COR-L47 (cell line): ENCODE measurements at regions not wholly inside any gene's neighbourhood (a gene's known extent, or its start where the extent isn't known, plus 50 kb on each side); places are given as distances from the start of the nearest gene placed in this dataset.

Source experiments
- DNase-seq: peaks from one replicate; lab custom pipeline; 2025; lab: John Stamatoyannopoulos, UW

GRCh38 chr11:59302991-59303390 lies 55.7 kb upstream of the OR5AN1 start:
- no peak for DNase-seq

DNA sequence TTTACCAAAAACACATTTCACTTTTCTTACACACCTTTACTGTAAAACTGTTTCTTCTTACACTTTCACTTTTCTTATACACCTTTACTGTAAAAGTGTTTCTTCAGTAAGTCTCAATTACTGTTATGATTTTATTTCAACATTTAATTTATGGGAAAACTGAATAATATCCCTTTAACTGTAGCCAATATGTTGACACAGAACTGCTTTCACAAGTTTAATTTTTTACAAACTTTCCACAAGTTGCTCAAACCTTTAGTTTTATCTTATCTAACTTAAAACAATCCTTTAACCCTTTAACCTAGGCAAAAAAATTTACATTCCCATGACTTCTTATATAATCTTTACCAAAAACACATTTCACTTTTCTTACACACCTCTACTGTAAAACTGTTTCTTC lies 63.3 kb upstream of the OR5AN1 start:
- no peak for DNase-seq

- DNase-seq: no peak
Measured at GRCh38 chr11:59292611-59293010, 66.1 kb upstream of the OR5AN1 start.

DNA sequence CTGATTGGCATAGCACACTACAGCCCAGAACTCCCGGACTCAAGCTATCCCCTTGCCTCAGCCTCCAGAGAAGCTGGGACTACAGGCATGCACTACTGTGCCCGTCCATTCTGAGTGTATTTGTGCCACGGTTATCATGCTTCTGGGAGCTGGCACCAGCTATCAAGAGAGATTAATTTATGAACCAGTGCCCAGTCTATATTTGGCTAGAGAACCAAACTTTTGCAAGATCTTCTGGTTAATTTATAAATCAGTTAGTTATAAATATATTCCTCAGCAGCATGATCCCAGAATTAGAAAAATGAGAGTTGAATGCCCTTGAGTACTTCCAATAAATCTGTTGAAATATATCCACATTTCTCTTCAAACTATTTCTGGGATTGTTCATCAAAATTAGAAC lies 67.5 kb upstream of the OR5AN1 start:
- no peak for DNase-seq

DNA sequence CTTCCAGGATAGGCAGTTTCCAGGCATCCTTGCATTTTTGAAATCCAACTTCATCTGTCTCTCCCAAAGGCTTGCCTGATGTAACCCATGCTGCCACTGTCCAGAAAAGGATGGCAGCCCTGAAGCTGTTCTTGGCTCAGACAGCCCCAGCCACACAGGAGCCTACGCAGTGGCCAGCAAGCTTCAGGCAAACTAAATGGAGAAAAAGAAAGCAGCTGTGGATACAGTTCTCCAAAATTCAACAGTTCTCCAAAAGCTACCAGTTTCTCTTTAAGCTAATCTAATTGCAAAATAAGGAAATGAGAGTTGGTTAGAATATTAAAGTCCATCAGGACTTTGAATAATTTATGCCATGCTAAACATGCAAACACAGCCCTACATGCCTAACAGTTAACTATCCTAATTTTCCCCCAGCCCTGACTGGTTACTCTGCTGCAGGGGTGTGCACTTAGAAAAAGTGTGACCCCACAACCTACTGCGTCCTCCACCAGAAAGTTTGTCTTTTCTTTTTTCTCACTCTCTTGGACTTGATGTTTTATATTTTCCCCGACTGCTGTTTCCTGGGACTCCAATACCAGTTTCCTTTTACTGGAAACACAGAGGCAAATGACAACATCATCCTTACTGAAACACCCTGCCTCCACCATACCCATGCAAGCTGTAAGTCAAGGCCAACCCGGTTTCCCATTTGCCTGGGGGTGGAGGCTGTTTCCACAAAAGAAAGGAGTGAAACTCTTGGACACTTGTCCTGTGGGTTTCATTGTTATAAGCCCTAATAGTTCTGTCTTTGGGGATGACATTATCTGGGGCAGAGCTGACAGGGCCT lies 69.1 kb upstream of the OR5AN1 start:
- no peak for DNase-seq

DNA sequence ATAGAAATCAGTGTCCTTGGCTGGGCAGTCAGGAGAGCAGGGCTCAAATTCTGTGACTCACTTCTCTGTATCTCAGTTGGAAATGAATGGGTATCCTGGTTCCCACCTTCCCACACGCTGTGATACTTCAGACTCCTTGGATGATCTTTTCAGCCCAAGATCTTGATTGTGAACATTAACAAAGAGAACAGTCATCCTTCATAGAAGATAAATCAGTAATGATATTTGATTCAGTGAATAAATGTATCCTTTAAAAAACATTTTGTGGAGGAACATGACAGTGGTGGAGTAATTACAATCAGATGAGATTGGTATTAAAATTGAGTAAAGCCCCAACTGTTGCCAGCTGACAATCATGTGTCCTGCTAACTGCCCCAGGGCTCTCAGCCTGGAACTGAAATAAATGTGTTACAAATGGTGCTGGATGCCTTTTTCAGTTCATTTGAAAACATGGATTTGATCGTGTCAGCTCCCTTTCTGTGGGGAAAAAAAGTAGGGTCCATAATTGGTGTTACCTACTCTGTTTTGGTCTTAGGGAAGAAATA lies 72.9 kb upstream of the OR5AN1 start:
- no peak for DNase-seq

DNA sequence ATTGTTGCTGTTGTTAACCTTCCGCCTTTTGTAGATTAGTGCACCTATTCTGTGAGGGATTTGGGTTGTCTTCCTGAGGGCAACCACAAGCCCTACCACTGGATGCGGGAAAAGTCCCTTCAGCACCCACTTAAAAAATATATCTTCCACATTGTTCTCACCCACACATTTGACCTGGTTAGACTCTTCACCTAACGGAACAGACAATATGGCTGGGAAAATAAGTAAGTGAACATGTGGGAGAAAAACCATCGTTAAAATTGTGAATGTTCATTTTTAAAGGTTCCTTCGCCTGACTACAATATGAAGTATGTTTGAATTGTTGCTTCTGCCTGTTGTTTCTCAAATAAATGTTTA lies 72.0 kb upstream of the MPEG1 start:
- DNase-seq: no peak

DNA sequence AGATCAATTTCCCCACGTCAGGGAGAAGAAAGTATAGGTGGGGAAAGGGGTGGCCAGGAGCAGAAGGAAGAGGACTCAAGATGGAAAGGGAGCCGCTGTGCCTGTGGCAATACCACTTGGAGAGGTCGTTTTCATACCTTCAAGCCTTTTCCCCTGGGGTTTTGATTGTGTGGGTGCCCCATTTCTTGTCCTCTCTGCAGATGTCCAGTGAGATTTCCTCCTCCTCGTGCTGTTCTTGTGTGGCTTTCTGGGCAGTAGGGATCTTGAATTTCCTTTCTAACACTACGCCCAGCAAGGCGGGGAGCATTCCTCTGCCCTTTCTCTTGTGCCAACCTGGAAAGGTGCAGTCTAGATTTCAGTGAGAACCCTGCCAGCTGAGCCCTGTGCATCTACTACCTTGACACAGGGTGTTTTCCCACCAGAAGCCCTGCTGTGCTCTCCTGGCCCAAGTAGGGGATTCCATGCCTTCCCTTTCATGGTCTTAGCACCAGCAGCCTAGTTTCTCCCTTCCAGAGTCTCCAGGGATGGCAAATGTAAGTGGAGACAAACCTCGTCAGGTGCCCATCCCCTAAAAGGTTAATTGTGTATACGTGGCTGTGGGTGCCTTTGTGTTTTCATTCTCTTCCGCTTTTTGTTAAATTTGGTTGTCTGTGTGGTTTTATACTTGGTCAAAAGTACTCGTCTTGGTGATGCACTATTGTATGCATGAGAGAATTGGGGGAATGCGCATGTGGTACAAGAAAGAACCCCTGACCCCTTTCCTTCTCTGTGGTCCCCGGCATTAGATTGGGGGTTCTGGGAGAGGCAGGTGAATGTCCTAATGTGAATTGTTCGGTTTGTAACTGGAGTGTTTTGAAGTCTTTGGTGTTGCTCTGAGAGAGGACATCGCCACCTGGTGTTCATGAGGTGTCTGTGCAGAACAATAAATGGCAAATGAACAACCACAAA lies 71.4 kb upstream of the MPEG1 start:
- peak; percentile 37 for DNase-seq

- no peak for DNase-seq
Measured at GRCh38 chr11:59283311-59283710, 70.6 kb upstream of the MPEG1 start.

DNA sequence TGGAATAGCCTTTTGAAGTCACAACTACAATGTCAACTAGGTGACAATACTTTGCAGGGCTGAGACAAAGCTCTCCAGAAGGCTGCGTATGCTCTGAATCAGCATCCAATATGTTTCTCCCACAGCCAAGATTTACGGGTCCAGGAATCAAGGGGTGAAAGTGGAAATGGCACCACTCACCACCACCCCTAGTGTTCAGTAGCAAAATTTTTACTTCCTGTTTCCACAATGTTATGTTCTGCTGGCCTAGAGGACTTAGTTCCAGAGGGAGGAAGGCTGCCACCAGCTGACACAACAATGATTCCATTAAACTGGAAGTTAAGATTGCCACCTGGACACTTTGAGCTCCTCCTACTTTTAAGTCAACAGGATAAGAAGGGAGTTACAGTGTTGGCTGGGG lies 68.5 kb upstream of the MPEG1 start:
- DNase-seq: no peak

DNA sequence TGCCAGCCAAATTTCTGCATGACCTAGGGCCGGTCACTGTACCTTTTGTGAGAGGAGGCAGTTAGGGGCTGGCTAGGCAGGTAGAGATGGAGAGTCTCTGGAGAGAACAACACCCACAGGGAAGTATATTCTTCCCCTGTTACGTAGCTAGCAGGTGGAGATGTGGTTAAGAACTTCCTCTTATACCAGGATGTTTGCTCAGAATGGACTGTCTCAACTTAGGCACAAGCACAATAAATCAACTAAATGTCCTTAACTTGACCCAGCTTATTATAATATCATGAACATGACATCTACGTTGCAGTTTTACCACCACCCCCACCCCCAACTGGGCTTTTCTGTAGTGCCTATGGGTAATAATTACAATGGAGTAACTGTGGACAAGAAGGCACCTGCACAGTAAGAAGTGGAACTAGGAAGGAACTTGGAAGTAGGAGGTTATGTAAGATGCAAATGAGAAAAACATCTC lies 60.7 kb upstream of the MPEG1 start:
- DNase-seq: no peak

DNA sequence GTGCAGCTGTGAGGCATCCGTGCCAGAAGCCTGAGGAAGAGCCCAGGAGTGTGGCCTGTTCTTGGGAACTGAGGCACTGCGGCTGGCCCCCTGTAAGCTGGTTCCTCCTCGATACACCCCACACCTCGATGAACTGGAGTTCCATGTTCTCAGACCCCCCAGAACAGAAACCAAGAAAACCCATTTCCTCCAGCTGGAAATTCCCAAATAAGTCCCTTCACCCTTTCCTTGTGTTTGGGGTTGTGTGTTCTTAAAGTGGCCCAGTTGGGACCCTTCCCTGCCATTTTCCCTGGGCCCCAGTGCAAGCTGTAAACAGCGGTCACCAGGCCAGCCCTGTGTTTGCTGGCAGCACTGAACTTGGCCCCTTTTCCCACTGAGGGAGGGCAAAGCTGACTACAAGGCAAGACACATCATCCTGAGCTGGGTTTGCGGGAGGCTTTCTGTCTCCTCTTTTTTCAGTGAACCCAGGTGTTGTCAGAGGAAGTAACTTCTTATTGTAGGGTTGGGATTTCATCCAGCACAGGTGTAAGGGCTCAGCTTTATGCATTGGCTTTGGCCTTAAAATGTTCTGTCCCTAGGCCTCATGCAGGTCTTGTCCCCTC lies 60.1 kb upstream of the MPEG1 start:
- no peak for DNase-seq

- DNase-seq: no peak
Measured at GRCh38 chr11:59271811-59272327, 59.1 kb upstream of the MPEG1 start.

DNA sequence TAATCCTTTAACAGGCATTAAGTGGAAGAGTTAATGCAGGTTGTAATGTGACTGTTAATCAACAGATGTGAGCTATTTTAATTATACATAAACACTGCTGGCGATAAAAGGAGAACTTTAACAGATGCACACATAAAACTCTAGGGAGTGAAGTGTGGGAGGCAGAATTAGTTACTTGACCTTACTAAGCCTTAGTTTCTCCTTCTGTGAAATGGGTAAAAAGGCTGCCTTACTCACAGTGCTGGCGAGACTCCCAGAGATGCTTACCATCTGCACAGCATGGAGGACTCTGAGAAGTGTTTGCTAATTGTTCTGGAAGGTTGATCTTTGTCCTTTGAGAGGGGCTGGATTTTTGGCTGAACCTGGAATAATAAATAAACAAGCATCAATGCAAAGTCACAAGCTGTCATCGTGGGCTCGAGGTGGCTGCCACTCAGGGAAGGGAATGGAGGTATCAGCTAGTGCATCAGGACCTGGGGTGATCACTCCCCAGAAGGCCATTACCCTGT lies 58.6 kb upstream of the MPEG1 start:
- no peak for DNase-seq

GRCh38 chr11:59267736-59268475 lies 55.2 kb upstream of the MPEG1 start:
- no peak for DNase-seq

- no peak for DNase-seq
Measured at GRCh38 chr11:59267196-59267595, 54.5 kb upstream of the MPEG1 start.

GRCh38 chr11:59266491-59266890 lies 53.8 kb upstream of the MPEG1 start:
- no peak for DNase-seq

GRCh38 chr11:59265735-59266134 lies 53.0 kb upstream of the MPEG1 start:
- no peak for DNase-seq

DNA sequence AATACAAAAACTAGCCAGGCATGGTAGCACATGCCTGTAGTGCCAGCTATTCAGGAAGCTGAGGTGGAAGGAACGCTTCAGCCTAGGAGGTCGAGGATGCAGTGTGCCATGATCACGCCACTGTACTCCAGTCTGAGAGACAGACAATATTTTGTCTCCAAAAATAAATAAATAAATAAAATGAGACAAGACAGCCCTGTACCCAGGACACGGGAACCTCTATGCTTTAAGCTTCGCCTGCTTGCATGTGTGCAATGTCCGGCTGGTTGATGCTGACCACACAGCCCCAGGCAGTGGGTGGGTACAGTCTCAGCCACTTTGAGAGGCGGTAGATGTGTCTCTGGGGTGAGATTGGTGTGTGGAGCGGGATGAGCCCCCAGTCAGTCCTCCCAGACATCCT lies 52.0 kb upstream of the MPEG1 start:
- no peak for DNase-seq

DNA sequence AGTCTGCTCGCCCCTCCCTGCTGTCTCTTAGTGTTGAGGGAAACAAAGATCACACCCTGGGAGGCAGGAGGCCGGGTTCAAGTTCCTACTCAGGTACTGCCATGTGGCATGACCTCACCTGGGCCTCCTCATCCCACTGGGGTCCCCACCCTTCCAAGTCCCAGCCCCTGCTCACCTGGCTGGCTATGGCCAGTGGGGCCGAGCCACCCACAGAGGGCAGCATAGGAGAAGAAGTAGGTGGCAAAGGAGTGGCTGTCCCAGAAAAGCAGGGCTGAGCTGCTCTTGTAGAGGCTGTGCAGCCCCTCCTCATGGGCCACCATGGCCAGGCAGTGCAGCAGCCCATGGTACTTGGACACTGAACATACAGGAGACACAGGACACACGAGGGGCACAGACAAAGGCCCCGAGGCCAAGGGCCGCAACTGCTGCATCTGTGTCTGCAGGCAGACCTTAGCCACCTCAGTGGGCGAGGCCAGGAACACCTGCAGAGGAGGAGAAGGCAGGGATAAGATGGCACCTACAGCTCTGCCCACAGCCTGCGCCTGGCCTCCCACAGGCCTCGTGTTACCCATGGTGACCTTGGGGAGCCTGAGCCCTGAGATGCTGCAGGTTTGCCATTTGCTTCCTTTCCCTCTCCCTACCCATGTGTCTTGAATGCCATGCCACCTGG lies 50.6 kb upstream of the MPEG1 start:
- DNase-seq: no peak
